NCI-H1436 treated with DMSO at 0.1 percent for 48 hours (cell line): ENCODE measurements at regions not wholly inside any gene's neighbourhood (a gene's known extent, or its start where the extent isn't known, plus 50 kb on each side); places are given as distances from the start of the nearest gene placed in this dataset.
"Not testable (repeated sequence)": the region's sequence is repeated elsewhere in the genome, so short reads cannot be mapped to it uniquely, and the experiment has no call there.

Experiments
- DNase-seq: peaks from one replicate; lab custom pipeline; 2025; lab: John Stamatoyannopoulos, UW

GRCh38 chr3:48101301-48101650 lies 85.1 kb upstream of the MAP4 start:
- DNase-seq = not testable (repeated sequence)

GRCh38 chr3:48092270-48092669 lies 76.1 kb upstream of the MAP4 start:
- DNase-seq = no peak

- no peak for DNase-seq
These were observed 74.1 kb upstream of the MAP4 start for GRCh38 chr3:48090166-48090939.

GRCh38 chr3:48088749-48089466 lies 72.7 kb upstream of the MAP4 start:
- DNase-seq = peak; percentile 37

- no peak for DNase-seq
These were observed 72.0 kb upstream of the MAP4 start for GRCh38 chr3:48088056-48088748.

- DNase-seq = no peak
These were observed 70.5 kb upstream of the MAP4 start for GRCh38 chr3:48086705-48087104.

- DNase-seq = no peak
These were observed 68.7 kb upstream of the MAP4 start for GRCh38 chr3:48084929-48085328.

- DNase-seq = no peak
These were observed 68.0 kb upstream of the MAP4 start for GRCh38 chr3:48084170-48084569.

GRCh38 chr3:48082580-48083184 lies 66.5 kb upstream of the MAP4 start:
- no peak for DNase-seq

GRCh38 chr3:48077815-48078214 lies 61.6 kb upstream of the MAP4 start:
- no peak for DNase-seq

GRCh38 chr3:48070030-48070429 lies 53.8 kb upstream of the MAP4 start:
- no peak for DNase-seq

GRCh38 chr3:48069339-48069738 lies 53.1 kb upstream of the MAP4 start:
- DNase-seq = no peak

GRCh38 chr3:48068886-48069285 lies 52.7 kb upstream of the MAP4 start:
- no peak for DNase-seq

- not testable (repeated sequence) for DNase-seq
These were observed 52.1 kb upstream of the MAP4 start for GRCh38 chr3:48068320-48068719.

GRCh38 chr3:48067271-48067670 lies 51.1 kb upstream of the MAP4 start:
- no peak for DNase-seq
